HUDEP-2 (cell line): ENCODE measurements at regions not wholly inside any gene's neighbourhood (a gene's known extent, or its start where the extent isn't known, plus 50 kb on each side); places are given as distances from the start of the nearest gene placed in this dataset.

Source experiments
- DNase-seq, 76 experiments: peaks; one replicate each; lab custom pipeline; 2025; ENCODE audit not compliant: unreplicated experiment in 76 of 76; lab: John Stamatoyannopoulos, UW

GRCh38 chr13:34216256-34216655 is 398.3 kb downstream of the RFC3 start:
- no peak for DNase-seq

GRCh38 chr13:34217343-34218025 is 399.5 kb downstream of the RFC3 start:
- DNase-seq, result no peak

- DNase-seq, result no peak
Measured at GRCh38 chr13:34223984-34224383, 406.0 kb downstream of the RFC3 start.

- DNase-seq, result no peak
Measured at GRCh38 chr13:34224877-34225276, 406.9 kb downstream of the RFC3 start.

GRCh38 chr13:34230271-34230670 is 412.3 kb downstream of the RFC3 start:
- no peak for DNase-seq

- no peak for DNase-seq
Measured at GRCh38 chr13:34241332-34241731, 423.4 kb downstream of the RFC3 start.

GRCh38 chr13:34243403-34243802 is 425.5 kb downstream of the RFC3 start:
- no peak for DNase-seq

- DNase-seq, result no peak
Measured at GRCh38 chr13:34246511-34246910, 428.6 kb downstream of the RFC3 start.

- no peak for DNase-seq
Measured at GRCh38 chr13:34247596-34247995, 429.6 kb downstream of the RFC3 start.

- no peak for DNase-seq
Measured at GRCh38 chr13:34249546-34250039, 431.6 kb downstream of the RFC3 start.

- no peak for DNase-seq
Measured at GRCh38 chr13:34250151-34250670, 432.3 kb downstream of the RFC3 start.

- no peak for DNase-seq
Measured at GRCh38 chr13:34254366-34254765, 436.4 kb downstream of the RFC3 start.

- no peak for DNase-seq
Measured at GRCh38 chr13:34255711-34256110, 437.8 kb downstream of the RFC3 start.

GRCh38 chr13:34256236-34256635 is 438.3 kb downstream of the RFC3 start:
- no peak for DNase-seq

GRCh38 chr13:34257966-34258365 is 440.0 kb downstream of the RFC3 start:
- DNase-seq, result no peak

- DNase-seq, result no peak
Measured at GRCh38 chr13:34258646-34259386, 440.9 kb downstream of the RFC3 start.

- no peak for DNase-seq
Measured at GRCh38 chr13:34263681-34264080, 445.7 kb downstream of the RFC3 start.

- DNase-seq, result no peak
Measured at GRCh38 chr13:34265046-34265679, 447.2 kb downstream of the RFC3 start.

- no peak for DNase-seq
Measured at GRCh38 chr13:34276764-34277163, 458.8 kb downstream of the RFC3 start.

- DNase-seq, result no peak
Measured at GRCh38 chr13:34277936-34278335, 460.0 kb downstream of the RFC3 start.

GRCh38 chr13:34278780-34279179 is 460.8 kb downstream of the RFC3 start:
- DNase-seq, result no peak
